HG03432 (cell line): ENCODE measurements at regions not wholly inside any gene's neighbourhood (a gene's known extent, or its start where the extent isn't known, plus 50 kb on each side); places are given as distances from the start of the nearest gene placed in this dataset.
"Not testable (repeated sequence)": the region's sequence is repeated elsewhere in the genome, so short reads cannot be mapped to it uniquely, and the experiment has no call there.

Experiments used
- ATAC-seq: cut with Tn5 transposase; IDR thresholded peaks from one replicate; pipeline ENCODE4 v1.9.1; 2021; ENCODE audit warnings: mild to moderate bottlenecking, moderate library complexity; ENCODE audit not compliant: unreplicated experiment

- peak; percentile 69 for ATAC-seq
Observed at GRCh38 chr3:87621667-87622066, 345.3 kb upstream of the POU1F1 start.

GRCh38 chr3:87615506-87615905 lies 339.1 kb upstream of the POU1F1 start:
- ATAC-seq, result no peak

DNA sequence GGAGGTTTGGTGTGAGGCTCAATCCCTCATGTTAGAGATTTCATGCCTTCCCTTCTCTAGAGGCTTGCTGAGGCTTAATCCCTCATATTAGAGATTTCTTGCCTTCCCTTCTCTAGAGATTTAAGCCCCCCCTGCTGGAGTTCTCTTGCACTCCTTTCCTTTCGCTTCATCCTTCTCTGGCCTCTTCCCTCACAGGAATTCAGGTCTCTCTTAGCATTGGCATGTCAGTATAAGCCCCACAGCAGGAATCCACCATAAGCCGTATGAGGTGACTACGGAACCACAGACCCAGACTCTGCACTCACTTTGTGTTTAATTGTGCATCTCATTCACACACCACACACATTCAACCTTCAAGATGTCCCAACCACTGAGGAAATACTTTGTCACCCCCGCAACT lies 338.6 kb upstream of the POU1F1 start:
- ATAC-seq, result no peak

GRCh38 chr3:87607234-87607633 lies 330.9 kb upstream of the POU1F1 start:
- ATAC-seq, result no peak

DNA sequence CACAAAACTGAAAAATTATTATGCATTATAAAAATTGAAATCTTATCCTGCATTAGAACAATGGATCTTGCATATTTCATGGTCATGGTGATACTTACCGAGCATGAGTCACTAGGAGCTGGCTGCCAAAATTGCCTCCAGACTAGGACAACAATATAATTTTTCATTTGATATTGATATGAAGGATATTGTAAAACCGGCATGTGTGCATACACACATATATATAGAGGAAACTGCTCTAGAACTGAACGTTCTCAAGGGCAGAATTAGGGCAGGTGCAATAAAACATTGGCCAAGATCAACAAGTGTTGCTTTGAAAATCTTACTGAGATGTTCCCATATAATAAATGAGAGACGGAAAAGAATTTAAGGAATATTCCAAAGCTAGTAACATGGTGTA lies 319.4 kb upstream of the POU1F1 start:
- ATAC-seq, result no peak

DNA sequence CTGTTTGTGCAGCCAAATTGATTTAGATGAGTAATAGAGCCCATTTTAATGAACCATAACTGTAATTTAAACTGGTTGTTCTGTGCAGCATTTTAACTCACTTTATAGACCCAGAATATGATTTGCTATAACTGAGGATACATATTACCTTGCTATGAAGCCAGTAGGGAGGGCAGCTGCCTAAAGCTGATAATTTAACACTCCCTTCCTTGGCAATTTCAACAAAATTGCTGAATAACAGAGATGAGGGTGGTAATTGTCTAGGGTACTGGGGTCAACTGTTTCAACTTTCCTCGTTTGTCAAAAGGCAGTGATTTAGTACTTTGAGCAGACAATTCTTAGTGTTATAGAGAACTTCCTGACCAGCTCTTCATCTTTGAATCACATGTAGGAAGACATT lies 304.9 kb upstream of the POU1F1 start:
- no peak for ATAC-seq

DNA sequence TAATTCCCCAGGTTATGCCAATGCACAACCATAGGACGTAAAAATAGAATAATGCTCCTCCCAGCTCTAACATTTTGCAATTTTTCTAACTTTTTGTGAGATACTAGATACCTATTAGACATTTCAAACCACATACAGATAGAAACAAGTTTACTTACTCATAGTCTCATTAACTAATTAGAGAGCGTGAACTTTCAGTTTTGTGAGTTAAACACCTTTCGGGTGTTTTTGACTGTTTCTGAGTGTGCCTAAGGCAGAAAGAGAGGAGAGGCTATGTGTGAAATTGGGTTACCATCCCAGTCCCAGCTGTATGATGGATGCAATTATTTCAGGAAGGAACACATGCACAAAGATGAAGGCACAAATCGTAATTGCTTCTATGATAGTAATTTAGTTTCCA lies 300.4 kb upstream of the POU1F1 start:
- ATAC-seq, result no peak

DNA sequence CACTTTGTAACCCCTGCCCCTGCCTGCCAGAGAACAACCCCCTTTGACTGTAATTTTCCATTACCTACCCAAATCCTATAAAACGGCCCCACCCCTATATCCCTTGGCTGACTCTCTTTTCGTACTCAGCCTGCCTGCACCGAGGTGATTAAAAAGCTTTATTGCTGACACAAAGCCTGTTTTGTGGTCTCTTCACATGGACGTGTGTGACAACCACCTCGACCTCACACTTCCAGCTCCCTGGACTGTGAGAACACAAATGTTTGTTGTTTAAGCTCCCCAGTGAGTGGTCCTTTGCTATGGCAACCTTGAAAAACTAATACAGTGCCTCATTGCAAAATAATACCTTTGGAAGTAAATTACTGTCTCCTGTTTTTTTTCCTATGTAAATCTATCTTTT lies 299.2 kb upstream of the POU1F1 start:
- no peak for ATAC-seq

GRCh38 chr3:87568331-87568730 lies 291.9 kb upstream of the POU1F1 start:
- ATAC-seq, result no peak

- ATAC-seq, result no peak
Observed at GRCh38 chr3:87564438-87564837, 288.1 kb upstream of the POU1F1 start.

- no peak for ATAC-seq
Observed at GRCh38 chr3:87563712-87564111, 287.3 kb upstream of the POU1F1 start.

GRCh38 chr3:87558492-87558891 lies 282.1 kb upstream of the POU1F1 start:
- ATAC-seq, result no peak

- no peak for ATAC-seq
Observed at GRCh38 chr3:87555290-87555689, 278.9 kb upstream of the POU1F1 start.

DNA sequence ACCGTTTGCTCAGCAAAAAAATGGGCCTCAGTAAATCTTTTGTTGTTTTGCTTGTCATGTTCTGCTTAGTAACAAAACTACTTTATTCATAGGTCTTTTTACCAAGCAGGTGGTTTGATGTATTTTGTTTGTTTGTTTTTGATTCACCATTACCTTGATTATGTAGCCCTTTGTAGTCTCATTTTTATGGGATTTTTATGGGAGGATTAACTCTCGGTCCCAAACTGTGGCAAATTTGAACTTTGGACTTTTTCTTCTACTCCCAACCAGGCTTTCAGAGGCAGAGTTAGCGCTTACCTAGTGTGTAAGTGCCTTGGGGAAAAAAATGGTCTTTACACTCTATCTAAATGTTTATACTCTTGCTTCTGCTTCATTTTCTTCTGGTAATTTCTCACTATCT lies 276.7 kb upstream of the POU1F1 start:
- ATAC-seq, result no peak

GRCh38 chr3:87550892-87551291 lies 274.5 kb upstream of the POU1F1 start:
- no peak for ATAC-seq

- ATAC-seq, result no peak
Observed at GRCh38 chr3:87549208-87549607, 272.8 kb upstream of the POU1F1 start.

DNA sequence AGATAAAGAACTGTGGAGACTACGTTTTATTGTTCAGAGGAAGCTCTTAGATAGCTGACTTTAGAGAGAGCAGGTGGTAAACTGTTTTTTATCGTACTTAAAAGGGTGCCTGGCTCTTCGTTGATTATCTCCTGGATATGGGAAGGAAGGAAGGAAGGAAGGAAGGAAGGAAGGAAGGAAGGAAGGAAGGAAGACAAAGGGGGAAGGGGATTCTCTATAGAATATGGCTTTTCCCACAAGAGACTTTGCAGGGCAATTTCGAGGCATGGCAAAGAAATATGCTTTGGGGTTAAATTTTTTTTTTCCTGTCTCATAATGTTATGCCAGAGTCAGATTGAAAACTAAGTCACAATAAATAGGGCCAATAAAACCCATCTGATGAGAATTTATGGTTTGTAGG lies 271.9 kb upstream of the POU1F1 start:
- no peak for ATAC-seq

DNA sequence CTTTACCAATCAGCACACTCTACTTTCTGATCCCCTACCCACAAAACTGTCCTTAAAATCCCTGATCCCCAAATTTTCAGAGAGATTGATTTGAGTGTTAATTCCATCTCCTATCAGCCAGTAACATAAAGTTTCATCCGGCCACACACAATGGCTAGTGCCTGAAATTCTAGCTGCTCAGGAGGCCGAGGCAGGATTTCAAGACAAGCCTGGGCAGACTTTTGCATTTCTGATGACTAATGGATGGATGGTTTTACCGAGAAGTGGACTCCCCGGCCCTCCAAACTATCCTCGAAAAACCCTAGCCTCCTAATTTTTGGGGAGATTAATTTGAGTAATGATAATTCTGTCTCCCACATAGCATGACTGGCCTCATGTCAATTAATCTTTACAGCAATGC lies 269.8 kb upstream of the POU1F1 start:
- no peak for ATAC-seq

DNA sequence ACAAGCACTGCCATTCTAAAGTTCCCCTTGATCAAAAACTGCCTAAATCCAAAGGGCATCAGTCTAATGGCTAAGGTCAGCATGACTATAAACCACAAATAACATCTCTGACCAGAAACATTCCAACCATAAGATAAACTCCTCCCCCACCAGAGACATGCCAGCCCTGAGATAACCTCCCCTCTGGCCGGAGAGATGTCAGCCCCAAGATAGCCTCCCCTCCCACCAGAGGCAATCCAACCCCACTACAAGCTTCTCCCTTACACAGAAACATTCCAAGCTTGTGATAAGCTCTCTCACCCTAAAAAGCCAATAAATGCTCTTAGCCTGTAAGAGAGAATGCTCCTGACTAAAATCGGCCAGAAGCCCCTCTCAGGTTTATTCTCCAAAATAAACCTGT lies 267.0 kb upstream of the POU1F1 start:
- not testable (repeated sequence) for ATAC-seq

- ATAC-seq, result no peak
Observed at GRCh38 chr3:87541723-87542122, 265.3 kb upstream of the POU1F1 start.

DNA sequence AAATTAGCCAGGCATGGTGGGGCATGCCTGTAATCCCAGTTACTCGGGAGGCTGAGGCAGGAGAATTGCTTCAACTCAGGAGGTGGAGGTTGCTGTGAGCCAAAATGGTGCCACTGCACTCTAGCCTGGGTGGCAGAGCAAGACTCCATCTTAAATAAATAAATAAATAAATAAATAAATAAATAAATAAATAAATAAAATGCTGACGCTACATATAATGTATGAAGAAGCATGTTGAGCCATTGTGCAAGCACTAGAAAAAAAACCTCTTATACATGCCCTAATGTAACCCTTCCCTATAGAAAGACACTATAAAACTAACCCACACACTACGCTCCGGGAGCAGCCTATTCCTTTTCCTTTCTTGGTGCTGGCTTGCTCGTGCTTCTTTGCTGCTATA lies 262.3 kb upstream of the POU1F1 start:
- ATAC-seq, result not testable (repeated sequence)

DNA sequence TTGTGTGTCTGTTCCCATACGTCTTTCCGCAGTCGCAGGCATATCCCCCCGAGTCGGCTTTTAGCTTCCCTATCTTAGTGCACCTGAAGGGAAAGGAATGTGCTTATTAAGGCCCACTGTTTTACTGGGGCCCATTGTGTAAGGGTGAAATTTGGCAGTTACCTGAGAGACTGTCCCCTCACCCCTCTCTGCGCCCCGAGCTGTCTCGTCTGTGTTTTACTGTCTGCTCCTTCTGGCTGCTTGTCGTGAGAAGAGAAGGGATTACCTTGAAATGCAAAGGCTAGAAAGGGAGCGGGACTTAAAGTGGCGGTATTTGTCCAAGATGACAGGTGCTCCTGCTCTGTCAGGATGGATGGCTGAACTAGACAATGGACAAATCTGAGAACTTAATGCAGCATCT lies 233.0 kb upstream of the POU1F1 start:
- no peak for ATAC-seq

DNA sequence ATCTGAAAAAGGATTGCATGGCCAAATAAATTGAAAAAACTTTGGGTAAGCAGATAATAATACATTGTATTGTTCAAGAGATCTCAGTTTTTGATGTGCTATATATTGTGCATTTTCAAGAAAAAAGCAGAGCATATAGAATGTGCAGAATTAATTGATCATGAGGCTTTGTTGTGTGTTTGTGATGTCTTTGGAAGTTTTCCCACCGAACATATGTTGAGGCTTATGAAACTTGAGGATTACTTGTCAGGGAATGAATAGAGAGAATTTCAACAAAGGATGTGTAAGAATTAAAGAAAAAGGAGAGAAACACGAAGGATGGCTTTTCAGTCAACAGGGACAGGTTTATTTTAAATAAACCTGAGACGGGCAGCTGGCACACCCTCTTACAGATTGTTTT lies 232.5 kb upstream of the POU1F1 start:
- ATAC-seq, result no peak

DNA sequence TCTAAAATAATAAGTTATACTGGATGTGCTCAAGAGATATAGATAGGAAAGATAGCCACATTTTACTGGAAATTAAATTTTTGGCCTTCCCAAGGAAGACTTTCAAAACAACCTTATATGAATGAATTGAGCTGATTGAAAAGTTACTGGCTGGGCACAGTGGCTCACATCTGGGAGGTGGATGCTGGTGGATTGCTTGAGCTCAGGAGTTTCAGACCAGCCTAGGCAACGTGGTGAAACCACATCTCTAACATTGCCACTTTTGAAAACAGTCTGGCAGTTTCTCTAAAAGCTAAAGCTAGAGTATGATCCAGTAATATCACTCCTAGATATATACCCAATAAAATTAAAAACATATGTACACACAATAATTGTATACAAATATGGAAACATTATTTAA lies 231.4 kb upstream of the POU1F1 start:
- ATAC-seq, result no peak
